SH-SY5Y (cell line): ENCODE measurements at regions not wholly inside any gene's neighbourhood (a gene's known extent, or its start where the extent isn't known, plus 50 kb on each side); places are given as distances from the start of the nearest gene placed in this dataset.

ENCODE experiments used
- GATA2 ChIP-seq: IDR thresholded peaks from 2 replicates; pipeline ENCODE4 v1.6.1; 2011; ENCODE audit warnings: mild to moderate bottlenecking, low read depth, low read length
- GATA3 ChIP-seq: IDR thresholded peaks from 2 replicates; pipeline ENCODE4 v1.6.1; 2011; ENCODE audit warnings: low read depth, mild to moderate bottlenecking, low read length, moderate library complexity

DNA sequence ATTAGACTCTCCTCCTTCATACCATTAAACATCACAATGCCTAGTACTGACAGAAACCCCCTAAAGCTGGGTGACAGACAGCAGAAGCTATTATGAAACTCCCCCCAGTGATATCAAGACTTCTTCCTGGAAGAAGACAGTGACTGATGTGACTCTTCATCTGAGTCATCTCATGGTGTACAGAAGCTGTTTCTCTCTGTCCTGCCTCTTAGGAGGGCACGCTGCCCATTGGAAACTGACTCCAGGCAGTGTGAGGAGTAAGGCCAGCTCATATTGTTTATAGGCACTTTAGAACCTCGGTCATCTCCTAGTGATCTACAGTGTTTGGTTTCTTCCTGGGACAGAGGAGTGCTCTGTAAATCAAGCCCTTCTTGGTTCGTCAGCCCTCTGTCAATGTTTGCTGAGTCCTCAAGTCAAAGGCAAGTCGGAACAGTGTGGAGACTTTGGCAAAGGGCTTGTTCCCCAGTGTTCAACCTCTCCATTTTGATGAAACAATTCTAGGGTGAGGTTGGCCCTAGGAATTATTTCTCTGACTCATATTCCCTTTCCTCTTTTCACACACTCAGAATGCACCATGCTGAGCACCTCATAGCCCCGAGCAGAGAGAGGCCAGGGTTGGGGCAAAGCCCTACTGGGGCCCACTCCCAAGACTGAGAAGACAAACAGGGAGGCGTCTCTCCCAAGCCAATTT is 172.5 kb upstream of the TMEM45B start:
- no peak for TF ChIP-seq GATA2
- no peak for TF ChIP-seq GATA3
